Activated CD4-positive, alpha-beta T cell treated with anti-CD3 and anti-CD28 coated beads for 48 hours (primary cell): ENCODE measurements at regions not wholly inside any gene's neighbourhood (a gene's known extent, or its start where the extent isn't known, plus 50 kb on each side); places are given as distances from the start of the nearest gene placed in this dataset.
"Not testable (repeated sequence)": the region's sequence is repeated elsewhere in the genome, so short reads cannot be mapped to it uniquely, and the experiment has no call there.

Experiments used
- DNase-seq: peaks from one replicate; pipeline ENCODE4 v3.0.0-alpha.2; 2020

- no peak for DNase-seq
These were observed 120.3 kb downstream of the GATA3 start for GRCh38 chr10:8174762-8175161.

- DNase-seq: not testable (repeated sequence)
These were observed 123.0 kb downstream of the GATA3 start for GRCh38 chr10:8177526-8177925.

GRCh38 chr10:8179773-8180172, 125.3 kb downstream of the GATA3 start:
- DNase-seq: not testable (repeated sequence)

- DNase-seq: no peak
These were observed 126.0 kb downstream of the GATA3 start for GRCh38 chr10:8180360-8181109.

GRCh38 chr10:8181496-8182157, 127.1 kb downstream of the GATA3 start:
- DNase-seq: no peak

GRCh38 chr10:8182806-8183205, 128.3 kb downstream of the GATA3 start:
- no peak for DNase-seq

- peak; percentile 9 for DNase-seq
These were observed 128.8 kb downstream of the GATA3 start for GRCh38 chr10:8183241-8183704.

- no peak for DNase-seq
These were observed 132.7 kb downstream of the GATA3 start for GRCh38 chr10:8187171-8187666.

- DNase-seq: no peak
These were observed 135.0 kb downstream of the GATA3 start for GRCh38 chr10:8189458-8189857.

- no peak for DNase-seq
These were observed 137.8 kb downstream of the GATA3 start for GRCh38 chr10:8192301-8192700.

- DNase-seq: no peak
These were observed 139.1 kb downstream of the GATA3 start for GRCh38 chr10:8193546-8193945.

- no peak for DNase-seq
These were observed 139.6 kb downstream of the GATA3 start for GRCh38 chr10:8194050-8194449.

GRCh38 chr10:8206882-8207281, 152.4 kb downstream of the GATA3 start:
- no peak for DNase-seq

GRCh38 chr10:8211631-8212030, 157.1 kb downstream of the GATA3 start:
- DNase-seq: no peak

GRCh38 chr10:8213735-8214134, 159.2 kb downstream of the GATA3 start:
- no peak for DNase-seq

GRCh38 chr10:8214587-8214986, 160.1 kb downstream of the GATA3 start:
- DNase-seq: no peak

- DNase-seq: no peak
These were observed 162.4 kb downstream of the GATA3 start for GRCh38 chr10:8216893-8217292.

- DNase-seq: no peak
These were observed 167.0 kb downstream of the GATA3 start for GRCh38 chr10:8221451-8221850.

GRCh38 chr10:8224591-8224990, 170.1 kb downstream of the GATA3 start:
- no peak for DNase-seq

GRCh38 chr10:8225187-8225586, 170.7 kb downstream of the GATA3 start:
- DNase-seq: no peak

GRCh38 chr10:8227246-8227645, 172.8 kb downstream of the GATA3 start:
- no peak for DNase-seq

GRCh38 chr10:8229153-8229552, 174.7 kb downstream of the GATA3 start:
- peak; percentile 28 for DNase-seq

- DNase-seq: no peak
These were observed 176.4 kb downstream of the GATA3 start for GRCh38 chr10:8230902-8231301.

GRCh38 chr10:8233049-8233448, 178.6 kb downstream of the GATA3 start:
- DNase-seq: no peak
